Calu3 (cell line): ENCODE measurements at regions not wholly inside any gene's neighbourhood (a gene's known extent, or its start where the extent isn't known, plus 50 kb on each side); places are given as distances from the start of the nearest gene placed in this dataset.
"Not testable (repeated sequence)": the region's sequence is repeated elsewhere in the genome, so short reads cannot be mapped to it uniquely, and the experiment has no call there.

ENCODE experiments used
- BruUV-seq: library from RNA; stranded (reverse); fragments of 400-500 nt; replicated peaks from 2 replicates; lab custom pipeline; 2021; lab: Mats Ljungman, UMichigan
- CTCF ChIA-PET: fragments of 300-600 bp; sonication (Branson Sonifier 250); formaldehyde crosslinking; loops from one replicate; lab custom pipeline; 2022; ENCODE audit warnings: antibody characterized with exemption; lab: Charles Lee
- DNase-seq: peaks from one replicate; pipeline ENCODE4 v3.0.0; 2022
- H3K27ac Mint-ChIP-seq: one replicate; pipeline ENCODE4 v1.8.0; 2022; ENCODE audit warnings: mixed read lengths; ENCODE audit not compliant: unreplicated experiment
- H3K27me3 Mint-ChIP-seq: one replicate; pipeline ENCODE4 v1.8.0; 2022; ENCODE audit warnings: mixed read lengths; ENCODE audit not compliant: unreplicated experiment
- H3K36me3 Mint-ChIP-seq: one replicate; pipeline ENCODE4 v1.8.0; 2022; ENCODE audit warnings: mild to moderate bottlenecking, moderate library complexity, mixed read lengths; ENCODE audit not compliant: insufficient read depth, unreplicated experiment
- H3K4me1 Mint-ChIP-seq: one replicate; pipeline ENCODE4 v1.8.0; 2022; ENCODE audit warnings: mild to moderate bottlenecking, low read depth, mixed read lengths; ENCODE audit not compliant: unreplicated experiment
- H3K4me3 Mint-ChIP-seq: one replicate; pipeline ENCODE4 v1.8.0; 2022; ENCODE audit warnings: mild to moderate bottlenecking, low read depth, moderate library complexity, mixed read lengths; ENCODE audit not compliant: unreplicated experiment
- H3K9me3 Mint-ChIP-seq: one replicate; pipeline ENCODE4 v1.8.0; 2022; ENCODE audit warnings: low read depth, mixed read lengths; ENCODE audit not compliant: unreplicated experiment
- intact Hi-C: fragments of 100-400 bp; cut with micrococcal nuclease; formaldehyde crosslinking; loops from one replicate; pipeline ENCODE4 v1.10.0; 2022; ENCODE audit not compliant: unreplicated experiment
- TF ChIP-seq, protein P1 (sequence below): fragments of 200-600 bp; IDR thresholded peaks from one replicate; pipeline ENCODE4 v1.8.0; 2022; ENCODE audit warnings: antibody characterized with exemption; ENCODE audit not compliant: unreplicated experiment

DNA sequence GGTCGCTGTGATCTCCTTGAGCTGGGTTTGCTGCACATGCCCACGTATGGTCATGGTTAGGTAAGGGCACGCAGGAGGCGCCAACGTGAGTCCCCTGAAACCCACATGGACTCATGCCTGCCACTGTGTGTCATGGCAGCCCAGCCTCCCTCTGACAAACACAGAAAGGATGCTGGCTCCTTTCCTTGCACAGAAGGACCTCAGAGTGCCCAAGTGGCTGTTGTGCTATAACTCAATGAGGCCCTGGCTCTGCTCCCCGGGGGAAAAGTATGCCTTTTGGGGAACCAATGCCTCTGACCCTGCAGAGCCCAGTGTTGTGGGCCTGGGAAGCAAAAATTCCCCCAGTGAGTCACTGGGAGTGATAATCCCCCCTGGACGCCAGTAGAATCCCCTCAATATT, 233.9 kb downstream of the VAPA start:
- no peak for DNase-seq
- TF ChIP-seq, protein P1, sequence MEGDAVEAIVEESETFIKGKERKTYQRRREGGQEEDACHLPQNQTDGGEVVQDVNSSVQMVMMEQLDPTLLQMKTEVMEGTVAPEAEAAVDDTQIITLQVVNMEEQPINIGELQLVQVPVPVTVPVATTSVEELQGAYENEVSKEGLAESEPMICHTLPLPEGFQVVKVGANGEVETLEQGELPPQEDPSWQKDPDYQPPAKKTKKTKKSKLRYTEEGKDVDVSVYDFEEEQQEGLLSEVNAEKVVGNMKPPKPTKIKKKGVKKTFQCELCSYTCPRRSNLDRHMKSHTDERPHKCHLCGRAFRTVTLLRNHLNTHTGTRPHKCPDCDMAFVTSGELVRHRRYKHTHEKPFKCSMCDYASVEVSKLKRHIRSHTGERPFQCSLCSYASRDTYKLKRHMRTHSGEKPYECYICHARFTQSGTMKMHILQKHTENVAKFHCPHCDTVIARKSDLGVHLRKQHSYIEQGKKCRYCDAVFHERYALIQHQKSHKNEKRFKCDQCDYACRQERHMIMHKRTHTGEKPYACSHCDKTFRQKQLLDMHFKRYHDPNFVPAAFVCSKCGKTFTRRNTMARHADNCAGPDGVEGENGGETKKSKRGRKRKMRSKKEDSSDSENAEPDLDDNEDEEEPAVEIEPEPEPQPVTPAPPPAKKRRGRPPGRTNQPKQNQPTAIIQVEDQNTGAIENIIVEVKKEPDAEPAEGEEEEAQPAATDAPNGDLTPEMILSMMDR, result no peak
- no peak overlapping the region for H3K4me3 Mint-ChIP-seq
- H3K27me3 Mint-ChIP-seq, result peaks cover 14% of the 10 kb centered on the region
- peaks cover 2% of the 10 kb centered on the region for H3K4me1 Mint-ChIP-seq
- no peaks in the 10 kb centered on the region for H3K36me3 Mint-ChIP-seq
- intact Hi-C loops, result loop anchor here (10.0 kb wide), 1 partner anchor 173 kb away; no protein-coding TSS in a partner anchor
- CTCF ChIA-PET, result no interaction called here
- no peak overlapping the region for H3K27ac Mint-ChIP-seq
- BruUV-seq, result no TSS peak
- peaks cover 2% of the 10 kb centered on the region for H3K9me3 Mint-ChIP-seq

DNA sequence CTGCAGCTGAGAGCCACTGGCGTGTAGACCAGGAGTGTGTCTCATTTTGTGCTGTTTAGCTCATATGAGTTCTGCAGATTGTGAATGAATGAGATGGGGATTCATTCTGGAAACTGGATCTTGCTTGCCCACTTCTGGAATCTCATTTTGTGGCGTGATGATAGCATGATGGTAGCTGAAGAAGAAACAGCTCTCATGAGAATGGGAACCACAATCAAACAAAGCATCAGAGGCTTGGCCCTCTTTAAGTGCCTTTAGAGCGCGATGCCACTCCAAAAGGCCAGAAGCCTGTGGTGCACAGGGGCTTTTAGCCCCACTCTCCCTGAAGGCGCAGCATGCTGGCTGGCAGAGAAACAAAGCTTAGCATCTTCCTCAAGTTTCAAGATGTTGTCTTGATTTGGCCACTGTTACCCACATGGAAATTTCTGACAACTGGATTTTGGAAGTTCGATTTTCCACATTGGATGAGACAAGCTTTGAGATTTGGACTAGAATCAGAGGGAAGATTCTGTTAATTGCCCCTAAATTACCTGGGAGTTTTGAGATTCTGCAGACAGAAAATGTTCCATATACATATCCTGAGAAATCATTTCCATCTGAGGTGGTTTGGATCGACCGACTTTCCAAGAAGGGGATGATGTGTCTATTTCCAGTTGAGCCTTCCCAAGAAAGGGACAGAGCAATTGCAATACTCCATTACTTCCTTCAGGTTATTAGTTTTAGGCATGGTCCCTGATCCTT, 234.5 kb downstream of the VAPA start:
- H3K27me3 Mint-ChIP-seq, result peaks cover 14% of the 10 kb centered on the region
- CTCF ChIA-PET, result no interaction called here
- TF ChIP-seq, protein P1, result no peak
- H3K4me3 Mint-ChIP-seq, result no peak overlapping the region
- H3K27ac Mint-ChIP-seq, result no peak overlapping the region
- no TSS peak for BruUV-seq
- DNase-seq, result no peak
- no peaks in the 10 kb centered on the region for H3K36me3 Mint-ChIP-seq
- H3K4me1 Mint-ChIP-seq, result no peaks in the 10 kb centered on the region
- H3K9me3 Mint-ChIP-seq, result peaks cover 2% of the 10 kb centered on the region
- intact Hi-C loops, result loop anchor here (10.0 kb wide), 1 partner anchor 174 kb away; no protein-coding TSS in a partner anchor

DNA sequence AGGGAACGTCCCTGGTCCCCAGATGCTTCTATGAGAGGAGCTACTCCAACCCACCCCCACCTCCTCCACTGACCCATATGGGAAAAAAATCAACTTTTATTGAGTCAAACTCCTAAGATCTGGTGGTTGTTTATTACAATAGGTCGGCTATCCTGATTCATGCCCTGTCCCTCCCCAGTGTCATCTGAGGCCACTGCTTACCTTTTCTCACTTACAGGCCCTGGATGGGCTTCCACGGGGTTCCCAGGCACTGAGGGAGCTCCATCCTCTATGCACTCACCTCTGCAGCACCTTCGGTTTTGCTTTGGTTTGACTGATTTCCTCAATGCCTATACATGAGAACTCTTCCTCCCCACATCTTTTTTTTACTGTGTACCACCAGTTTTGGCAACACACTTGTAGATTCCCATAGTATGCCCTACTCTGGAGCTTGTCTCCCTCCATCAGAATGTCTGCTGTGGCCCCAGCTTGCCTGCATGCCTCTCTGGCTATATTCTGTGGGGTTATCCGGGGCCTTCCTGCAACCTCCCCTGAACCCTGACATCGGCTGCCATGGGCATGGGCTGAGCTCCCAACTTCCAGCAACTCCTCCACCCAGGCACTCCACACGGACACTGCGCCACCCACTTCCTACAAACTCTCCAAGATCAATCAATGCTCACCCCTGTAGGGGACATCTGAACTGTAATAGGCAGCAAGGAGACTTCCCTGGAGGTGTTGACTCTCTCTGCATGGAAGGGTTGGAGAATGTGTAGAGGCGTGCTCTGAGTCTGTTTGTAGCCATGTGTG, 236.1 kb downstream of the VAPA start:
- Mint-ChIP-seq H3K4me3 (no peak overlapping the region), H3K36me3 (no peaks in the 10 kb centered on the region), H3K9me3 (peaks cover 2% of the 10 kb centered on the region), H3K27ac (no peak overlapping the region), H3K4me1 (no peaks in the 10 kb centered on the region), H3K27me3 (peaks cover 22% of the 10 kb centered on the region)
- intact Hi-C loops, result loop anchor here (10.0 kb wide), 1 partner anchor 175 kb away; no protein-coding TSS in a partner anchor
- CTCF ChIA-PET, result no interaction called here
- DNase-seq, result no peak
- TF ChIP-seq, protein P1, result no peak
- no TSS peak for BruUV-seq

DNA sequence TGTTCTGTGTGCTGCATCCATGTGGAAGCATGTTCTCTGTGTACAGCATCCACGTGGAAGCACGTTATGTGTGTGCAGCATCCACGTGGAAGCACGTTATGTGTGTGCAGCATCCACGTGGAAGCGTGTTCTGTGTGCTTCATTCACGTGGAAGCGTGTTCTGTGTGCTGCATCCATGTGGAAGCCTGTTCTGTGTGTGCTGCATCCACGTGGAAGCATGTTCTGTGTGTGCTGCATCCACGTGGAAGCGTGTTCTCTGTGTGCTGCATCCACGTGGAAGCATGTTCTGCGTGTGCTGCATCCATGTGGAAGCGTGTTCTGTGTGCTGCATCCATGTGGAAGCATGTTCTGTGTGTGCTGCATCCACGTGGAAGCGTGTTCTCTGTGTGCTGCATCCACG, 236.8 kb downstream of the VAPA start:
- H3K4me1 Mint-ChIP-seq, CTCF ChIA-PET: not testable (repeated sequence)

More for the DNA sequence above, 236.8 kb downstream of the VAPA start:
- intact Hi-C loops, BruUV-seq, H3K9me3 Mint-ChIP-seq, H3K36me3 Mint-ChIP-seq, H3K27ac Mint-ChIP-seq, DNase-seq, H3K4me3 Mint-ChIP-seq: not testable (repeated sequence)
- peaks cover 22% of the 10 kb centered on the region for H3K27me3 Mint-ChIP-seq
